H9 (cell line): ENCODE measurements at regions not wholly inside any gene's neighbourhood (a gene's known extent, or its start where the extent isn't known, plus 50 kb on each side); places are given as distances from the start of the nearest gene placed in this dataset.

Experiments
- DNase-seq: peaks from one replicate; pipeline ENCODE4 v3.0.0-alpha.2; 2017
- H2AFZ ChIP-seq: one replicate; pipeline ENCODE4 v1.6.1; 2013; ENCODE audit warnings: mild to moderate bottlenecking, low read length, control low read depth, moderate library complexity
- H2AK5ac ChIP-seq: 2 replicates; pipeline ENCODE4 v1.6.1; 2013; ENCODE audit warnings: low read length, control low read depth, mixed read lengths; ENCODE audit not compliant: insufficient read length
- H2BK120ac ChIP-seq: one replicate; pipeline ENCODE4 v1.6.1; 2013; ENCODE audit warnings: low read depth, mild to moderate bottlenecking, low read length, control low read depth, inconsistent platforms; ENCODE audit not compliant: poor library complexity, severe bottlenecking
- H2BK12ac ChIP-seq: 2 replicates; pipeline ENCODE4 v1.6.1; 2013; ENCODE audit warnings: low read length, control low read depth, mixed read lengths, low read depth; ENCODE audit not compliant: insufficient read length
- H2BK15ac ChIP-seq: 2 replicates; pipeline ENCODE4 v1.6.1; 2013; ENCODE audit warnings: low read depth, low read length, control low read depth
- H2BK20ac ChIP-seq: one replicate; pipeline ENCODE4 v1.6.1; 2013; ENCODE audit warnings: low read depth, mild to moderate bottlenecking, low read length, control low read depth, inconsistent platforms; ENCODE audit not compliant: poor library complexity, severe bottlenecking
- H2BK5ac ChIP-seq: 2 replicates; pipeline ENCODE4 v1.6.1; 2013; ENCODE audit warnings: low read length, control low read depth, mixed read lengths; ENCODE audit not compliant: insufficient read length
- H3K14ac ChIP-seq: 2 replicates; pipeline ENCODE4 v1.6.1; 2013; ENCODE audit warnings: low read length, control low read depth; ENCODE audit not compliant: insufficient read depth
- H3K18ac ChIP-seq: 2 replicates; pipeline ENCODE4 v1.6.1; 2013; ENCODE audit warnings: low read depth, mild to moderate bottlenecking, mixed read lengths, low read length, control low read depth; ENCODE audit not compliant: insufficient read length
- H3K23ac ChIP-seq: 2 replicates; pipeline ENCODE4 v1.6.1; 2013; ENCODE audit warnings: low read length, control low read depth, mixed read lengths, low read depth; ENCODE audit not compliant: insufficient read length
- H3K23me2 ChIP-seq: 2 replicates; pipeline ENCODE4 v1.6.1; 2013; ENCODE audit warnings: low read depth, mild to moderate bottlenecking, mixed read lengths, low read length, control low read depth; ENCODE audit not compliant: insufficient read length, poor library complexity, severe bottlenecking
- H3K27ac ChIP-seq: 2 replicates; pipeline ENCODE4 v1.5.1; 2013; ENCODE audit warnings: low read length, control low read depth, mixed read lengths, low read depth; ENCODE audit not compliant: insufficient read length
- H3K27me3 ChIP-seq: 2 replicates; pipeline ENCODE4 v1.6.1; 2013; ENCODE audit warnings: low read length, control low read depth, inconsistent platforms; ENCODE audit not compliant: insufficient read depth
- H3K4ac ChIP-seq: 2 replicates; pipeline ENCODE4 v1.6.1; 2013; ENCODE audit warnings: low read depth, mild to moderate bottlenecking, control low read depth, inconsistent platforms, low read length, moderate library complexity
- H3K4me1 ChIP-seq: 2 replicates; pipeline ENCODE4 v1.6.1; 2013; ENCODE audit warnings: low read length, control low read depth, inconsistent platforms; ENCODE audit not compliant: insufficient read depth
- H3K4me2 ChIP-seq: 2 replicates; pipeline ENCODE4 v1.6.1; 2013; ENCODE audit warnings: low read length, control low read depth, mixed read lengths; ENCODE audit not compliant: insufficient read length, insufficient read depth
- H3K56ac ChIP-seq: 2 replicates; pipeline ENCODE4 v1.6.1; 2013; ENCODE audit warnings: low read depth, mild to moderate bottlenecking, mixed read lengths, low read length, control low read depth; ENCODE audit not compliant: insufficient read length
- H3K79me1 ChIP-seq: 2 replicates; pipeline ENCODE4 v1.6.1; 2013; ENCODE audit warnings: low read depth, mild to moderate bottlenecking, moderate library complexity, low read length, control low read depth, inconsistent platforms; ENCODE audit not compliant: insufficient read depth, poor library complexity, severe bottlenecking
- H3K79me2 ChIP-seq: 2 replicates; pipeline ENCODE4 v1.6.1; 2013; ENCODE audit warnings: low read length, control low read depth, inconsistent platforms; ENCODE audit not compliant: insufficient read depth
- H3K9ac ChIP-seq: 2 replicates; pipeline ENCODE4 v1.6.1; 2013; ENCODE audit warnings: low read length, control low read depth, mixed read lengths; ENCODE audit not compliant: insufficient read length; ENCODE audit errors: extremely low read depth
- H3K9me3 ChIP-seq: one replicate; pipeline ENCODE4 v1.6.1; 2013; ENCODE audit warnings: low read depth, low read length, inconsistent platforms; ENCODE audit not compliant: control insufficient read depth
- H3T11ph ChIP-seq: one replicate; pipeline ENCODE4 v1.6.1; 2013; ENCODE audit warnings: mild to moderate bottlenecking, low read length, control low read depth, inconsistent platforms
- H4K20me1 ChIP-seq: one replicate; pipeline ENCODE4 v1.6.1; 2013; ENCODE audit not compliant: control insufficient read depth, insufficient read length, insufficient read depth
- H4K5ac ChIP-seq: 2 replicates; pipeline ENCODE4 v1.6.1; 2013; ENCODE audit warnings: low read depth, mild to moderate bottlenecking, mixed read lengths, low read length, control low read depth; ENCODE audit not compliant: insufficient read length
- H4K8ac ChIP-seq: replicated peaks from 2 replicates; pipeline ENCODE4 v1.6.1; 2013; ENCODE audit warnings: low read length, control low read depth, mixed read lengths, low read depth; ENCODE audit not compliant: insufficient read length
- H4K91ac ChIP-seq: 2 replicates; pipeline ENCODE4 v1.6.1; 2013; ENCODE audit warnings: low read depth, mild to moderate bottlenecking, moderate library complexity, mixed read lengths, low read length, control low read depth; ENCODE audit not compliant: insufficient read length
- H3K27ac Mint-ChIP-seq, 3 experiments: 2 replicates in 2 of 3; 3 replicates in 1 of 3; pipeline ENCODE4 v1.8.0; 2020 to 2021; ENCODE audit warnings: mixed read lengths in 3 of 3, mild to moderate bottlenecking in 1 of 3, moderate library complexity in 1 of 3
- H3K27me3 Mint-ChIP-seq: 2 replicates; pipeline ENCODE4 v1.8.0; 2021; ENCODE audit warnings: low read depth, mild to moderate bottlenecking, moderate library complexity, mixed read lengths
- H3K36me3 Mint-ChIP-seq, 3 experiments: 2 replicates in 2 of 3; 3 replicates in 1 of 3; pipeline ENCODE4 v1.8.0; 2020 to 2021; ENCODE audit warnings: low read depth in 3 of 3, mixed read lengths in 3 of 3; ENCODE audit not compliant: insufficient read depth in 1 of 3
- H3K4me1 Mint-ChIP-seq, 2 experiments: 2 replicates each; pipeline ENCODE4 v1.8.0; 2020; ENCODE audit warnings: mixed read lengths in 2 of 2
- H3K4me3 Mint-ChIP-seq, 2 experiments: 2 replicates in 1 of 2; 3 replicates in 1 of 2; pipeline ENCODE4 v1.8.0; 2020 to 2021; ENCODE audit warnings: mild to moderate bottlenecking in 2 of 2, mixed read lengths in 2 of 2, moderate library complexity in 1 of 2
- H3K9me3 Mint-ChIP-seq, 2 experiments: 2 replicates in 1 of 2; 3 replicates in 1 of 2; pipeline ENCODE4 v1.8.0; 2020; ENCODE audit warnings: mild to moderate bottlenecking in 2 of 2, mixed read lengths in 2 of 2, moderate library complexity in 1 of 2
- CTCF ChIP-seq: fragments of 200-600 bp; sonication (generic); conservative IDR thresholded peaks from 3 replicates; pipeline ENCODE4 v1.8.0; 2021; ENCODE audit warnings: antibody characterized with exemption, mild to moderate bottlenecking
- WGBS: extraction: QIAGEN DNeasy Blood & Tissue Kit; methylation state at CpG from one replicate; pipeline ENCODE4 v1.1.7; 2013; ENCODE audit warnings: missing lambda C conversion rate, low lambda C conversion rate, mixed read lengths; ENCODE audit not compliant: insufficient read length; ENCODE audit errors: extremely low coverage; 5-methylcytosine and 5-hydroxymethylcytosine counted together

- Histone ChIP-seq H3K56ac (no peak overlapping the region), H3K14ac (no peak overlapping the region), H3K27me3 (no peaks in the 10 kb centered on the region), H3K79me2 (no peaks in the 10 kb centered on the region), H3K4me1 (no peaks in the 10 kb centered on the region), H2BK5ac (no peak overlapping the region), H2AFZ (no peak overlapping the region), H3K23ac (no peak overlapping the region), H3K23me2 (no peaks in the 10 kb centered on the region), H3K9ac (no peak overlapping the region), H3K9me3 (no peaks in the 10 kb centered on the region), H2BK20ac (no peak overlapping the region), H2AK5ac (no peak overlapping the region), H3K79me1 (no peaks in the 10 kb centered on the region), H4K5ac (no peak overlapping the region), H3K4ac (no peak overlapping the region), H3K27ac (no peak overlapping the region), H4K8ac (no peak overlapping the region), H2BK12ac (no peak overlapping the region), H2BK120ac (no peak overlapping the region), H3K4me2 (no peak overlapping the region), H2BK15ac (no peak overlapping the region), H4K20me1 (no peaks in the 10 kb centered on the region), H3T11ph (no peak overlapping the region), H3K18ac (no peak overlapping the region), H4K91ac (no peak overlapping the region)
- Mint-ChIP-seq H3K9me3 (peaks cover 5 to 11% of the 10 kb centered on the region in 2 experiments; a peak in 4 of 5 replicates), H3K27ac (no peak overlapping the region), H3K27me3 (peaks cover 16% of the 10 kb centered on the region), H3K36me3 (peaks cover 0 to 4% (median 4%) of the 10 kb centered on the region in 3 experiments; a peak in 3 of 7 replicates), H3K4me3 (no peak overlapping the region), H3K4me1 (peaks cover 2 to 6% of the 10 kb centered on the region in 2 experiments; a peak in 2 of 4 replicates)
- DNase-seq: no peak
- no CpG with 5 or more reads among the region's 6 CpGs for WGBS
- TF ChIP-seq CTCF: no peak
These were observed 291.8 kb upstream of the FOXQ1 start for GRCh38 chr6:1020133-1020532.
